Skeletal muscle satellite cell (primary cell): ENCODE measurements at regions not wholly inside any gene's neighbourhood (a gene's known extent, or its start where the extent isn't known, plus 50 kb on each side); places are given as distances from the start of the nearest gene placed in this dataset.
A peak's percentile ranks its signal among the peaks of the same experiment; 100 is the strongest.

ENCODE experiments used
- H3K27me3 ChIP-seq: 2 replicates; pipeline ENCODE4 v1.7.0; 2013; ENCODE audit warnings: low read length; ENCODE audit not compliant: control insufficient read depth, insufficient read depth
- H3K36me3 ChIP-seq: 2 replicates; pipeline ENCODE4 v1.7.0; 2013; ENCODE audit warnings: mild to moderate bottlenecking, control low read depth, low read length; ENCODE audit not compliant: insufficient read depth
- H3K4me1 ChIP-seq: 2 replicates; pipeline ENCODE4 v1.7.0; 2013; ENCODE audit warnings: low read length; ENCODE audit not compliant: control insufficient read depth, insufficient read depth
- H3K4me2 ChIP-seq: 2 replicates; pipeline ENCODE4 v1.7.0; 2013; ENCODE audit warnings: mild to moderate bottlenecking, low read length
- H3K4me3 ChIP-seq: 2 replicates; pipeline ENCODE4 v1.7.0; 2013; ENCODE audit warnings: low read length
- H3K9ac ChIP-seq: 2 replicates; pipeline ENCODE4 v1.7.0; 2013; ENCODE audit warnings: mild to moderate bottlenecking, low read depth, low read length, moderate library complexity
- H3K9me3 ChIP-seq: replicated peaks from 2 replicates; pipeline ENCODE4 v1.7.0; 2013; ENCODE audit warnings: mild to moderate bottlenecking, control low read depth, low read length

DNA sequence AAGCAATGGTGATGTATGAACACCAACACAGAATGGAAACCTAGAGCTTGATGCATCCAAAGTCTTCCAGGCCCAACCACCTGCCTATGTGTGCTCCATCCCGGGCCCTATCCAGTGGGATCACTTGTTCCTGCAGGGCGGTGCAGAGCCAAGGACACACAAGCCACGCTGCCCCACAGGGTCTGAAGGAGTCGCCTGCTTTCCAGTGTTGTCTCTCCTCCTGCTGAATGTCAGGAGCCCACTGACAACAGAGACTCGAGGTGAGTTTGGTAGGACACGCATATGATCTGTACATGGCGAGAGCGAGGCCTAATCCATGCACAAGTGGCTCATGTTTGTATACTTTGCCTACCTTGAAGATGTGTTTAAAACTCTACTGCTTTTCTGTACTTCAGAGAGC lies 70.9 kb upstream of the FHL2 start:
- Histone ChIP-seq H3K36me3 (no peaks in the 10 kb centered on the region), H3K9me3 (no peaks in the 10 kb centered on the region), H3K9ac (no peak overlapping the region), H3K27me3 (peaks cover 17% of the 10 kb centered on the region), H3K4me2 (no peak overlapping the region), H3K4me1 (no peaks in the 10 kb centered on the region), H3K4me3 (no peak overlapping the region)

DNA sequence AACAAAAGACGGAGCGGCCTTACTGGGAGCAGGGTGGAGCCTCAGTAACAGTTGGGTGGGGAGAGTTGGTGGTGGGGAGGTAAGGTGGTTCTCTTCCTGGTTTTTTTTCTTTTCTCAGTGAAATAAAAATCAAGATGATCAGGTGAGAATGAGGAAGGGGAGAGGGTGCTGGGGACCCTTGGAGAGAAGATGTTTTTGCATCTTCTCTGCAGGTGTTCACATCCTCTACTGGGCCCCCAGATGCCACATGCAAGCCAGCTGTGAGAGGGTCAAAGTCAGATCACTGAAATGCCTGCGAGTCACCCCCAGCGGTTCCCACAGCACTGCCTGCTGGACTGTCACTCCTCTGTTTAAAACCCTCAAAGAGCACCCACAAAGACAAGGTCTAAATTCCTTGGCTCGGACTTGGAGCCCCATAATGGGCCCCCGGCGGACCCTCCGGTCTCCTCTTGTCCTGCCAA lies 69.8 kb upstream of the FHL2 start:
- Histone ChIP-seq H3K4me2 (no peak overlapping the region), H3K9ac (no peak overlapping the region), H3K27me3 (peaks cover 17% of the 10 kb centered on the region), H3K4me1 (no peaks in the 10 kb centered on the region), H3K4me3 (no peak overlapping the region), H3K36me3 (no peaks in the 10 kb centered on the region), H3K9me3 (no peaks in the 10 kb centered on the region)

DNA sequence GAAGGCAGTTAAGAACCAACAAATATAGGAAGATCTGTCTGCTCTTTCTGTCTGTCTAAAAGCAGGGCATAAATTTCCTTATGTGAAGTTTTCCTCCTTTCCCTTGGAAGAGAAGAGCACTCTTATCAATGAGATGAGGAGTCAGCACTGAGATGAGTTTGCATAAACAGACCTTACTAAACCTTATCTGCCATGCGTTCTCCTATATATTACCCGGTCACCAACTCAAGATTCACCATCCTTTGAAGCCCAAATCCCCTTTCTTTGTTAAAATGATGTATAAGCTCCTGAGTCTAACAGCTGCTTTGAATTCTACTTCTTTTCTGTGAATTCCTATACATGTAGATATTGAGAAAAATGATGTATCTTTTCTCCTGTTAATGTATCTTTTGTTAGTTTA lies 65.5 kb upstream of the FHL2 start:
- no peak overlapping the region for H3K4me2 ChIP-seq
- no peak overlapping the region for H3K4me3 ChIP-seq
- H3K27me3 ChIP-seq, result peaks cover 17% of the 10 kb centered on the region
- no peaks in the 10 kb centered on the region for H3K4me1 ChIP-seq
- H3K36me3 ChIP-seq, result no peaks in the 10 kb centered on the region
- H3K9ac ChIP-seq, result no peak overlapping the region
- H3K9me3 ChIP-seq, result no peaks in the 10 kb centered on the region

DNA sequence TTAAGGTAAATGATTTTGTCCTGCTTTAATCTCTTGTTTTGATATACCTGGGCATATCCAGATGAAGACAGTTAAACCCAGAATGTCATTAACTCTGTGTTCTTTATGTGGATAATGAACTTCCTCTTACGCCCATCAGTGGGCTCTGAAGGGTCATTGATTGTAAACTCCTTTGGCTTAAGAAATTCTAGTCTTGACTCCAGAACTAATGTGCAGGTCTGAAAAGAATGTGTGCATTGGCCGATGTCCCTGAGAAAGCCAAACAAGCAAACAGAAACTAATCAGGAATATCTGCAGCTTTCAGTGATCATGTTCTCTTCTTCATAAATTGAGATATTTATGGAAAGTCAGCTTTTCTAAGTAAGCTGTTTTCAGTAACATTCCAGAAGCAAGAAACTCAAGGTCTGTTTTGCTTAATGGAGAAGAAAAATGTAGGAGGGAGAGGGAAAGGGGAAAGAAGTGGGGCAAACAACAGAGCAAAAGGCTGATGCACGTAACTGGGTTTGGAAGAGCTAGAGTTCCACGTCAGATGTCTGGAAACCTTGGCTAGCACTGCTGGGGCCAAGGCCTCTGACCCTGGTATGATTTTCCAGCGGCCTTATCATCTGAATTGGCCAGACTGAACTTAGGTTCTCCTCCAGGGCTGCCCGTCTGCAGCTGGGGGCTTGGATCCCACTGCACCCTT lies 61.3 kb upstream of the FHL2 start:
- Histone ChIP-seq H3K4me2 (no peak overlapping the region), H3K9ac (no peak overlapping the region), H3K4me3 (no peak overlapping the region), H3K27me3 (no peaks in the 10 kb centered on the region), H3K36me3 (no peaks in the 10 kb centered on the region), H3K4me1 (peaks cover 14% of the 10 kb centered on the region), H3K9me3 (no peaks in the 10 kb centered on the region)

DNA sequence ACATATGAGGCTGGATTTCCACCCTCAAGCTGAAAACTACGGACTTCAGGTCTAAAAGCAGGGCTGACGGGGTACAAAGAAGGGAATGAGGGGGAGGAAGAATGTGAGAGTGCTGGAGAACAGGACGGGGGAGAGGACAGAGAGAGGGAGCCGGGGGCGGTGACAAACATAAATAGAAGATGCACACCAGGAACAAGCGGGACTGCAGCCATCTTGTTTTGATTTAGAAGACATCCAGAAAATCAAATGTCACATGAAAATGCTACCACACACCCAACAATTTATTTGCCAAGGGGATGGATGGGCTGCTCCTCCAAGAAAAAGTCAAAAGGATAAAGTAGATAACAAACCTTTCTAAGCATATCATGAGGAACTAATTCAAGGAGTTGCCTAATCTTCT lies 59.2 kb upstream of the FHL2 start:
- Histone ChIP-seq H3K9ac (no peak overlapping the region), H3K4me1 (peaks cover 29% of the 10 kb centered on the region), H3K27me3 (no peaks in the 10 kb centered on the region), H3K4me3 (no peak overlapping the region), H3K36me3 (no peaks in the 10 kb centered on the region), H3K4me2 (no peak overlapping the region), H3K9me3 (no peaks in the 10 kb centered on the region)

DNA sequence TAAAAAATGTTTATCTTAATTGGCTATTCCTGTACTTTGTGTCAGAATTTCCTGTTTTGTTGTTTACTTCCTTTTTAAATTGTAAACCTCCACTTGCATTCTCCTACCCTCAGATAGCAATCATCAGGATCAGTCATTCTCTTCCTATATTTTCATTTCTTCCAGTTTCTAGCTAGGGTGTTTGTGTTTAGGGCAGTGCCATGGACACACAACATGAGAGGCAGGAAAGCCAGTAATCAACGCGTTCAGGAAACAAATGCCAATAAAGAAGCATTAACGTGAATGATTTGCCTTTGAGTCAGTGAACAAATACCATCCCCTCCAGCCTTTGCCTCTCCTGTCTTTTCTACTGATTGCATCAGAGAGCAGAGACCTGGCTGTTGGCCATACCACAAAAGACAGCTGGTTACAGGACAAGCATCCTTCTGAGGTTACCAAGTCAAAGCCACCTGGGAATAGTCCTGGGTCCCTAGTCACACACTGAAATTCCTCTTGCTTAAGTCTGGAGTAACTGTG lies 56.7 kb upstream of the FHL2 start:
- Histone ChIP-seq H3K9me3 (no peaks in the 10 kb centered on the region), H3K4me3 (no peak overlapping the region), H3K4me1 (peaks cover 29% of the 10 kb centered on the region), H3K27me3 (no peaks in the 10 kb centered on the region), H3K36me3 (no peaks in the 10 kb centered on the region), H3K4me2 (peak overlapping the region; percentile 50), H3K9ac (peak overlapping the region; percentile 73)

DNA sequence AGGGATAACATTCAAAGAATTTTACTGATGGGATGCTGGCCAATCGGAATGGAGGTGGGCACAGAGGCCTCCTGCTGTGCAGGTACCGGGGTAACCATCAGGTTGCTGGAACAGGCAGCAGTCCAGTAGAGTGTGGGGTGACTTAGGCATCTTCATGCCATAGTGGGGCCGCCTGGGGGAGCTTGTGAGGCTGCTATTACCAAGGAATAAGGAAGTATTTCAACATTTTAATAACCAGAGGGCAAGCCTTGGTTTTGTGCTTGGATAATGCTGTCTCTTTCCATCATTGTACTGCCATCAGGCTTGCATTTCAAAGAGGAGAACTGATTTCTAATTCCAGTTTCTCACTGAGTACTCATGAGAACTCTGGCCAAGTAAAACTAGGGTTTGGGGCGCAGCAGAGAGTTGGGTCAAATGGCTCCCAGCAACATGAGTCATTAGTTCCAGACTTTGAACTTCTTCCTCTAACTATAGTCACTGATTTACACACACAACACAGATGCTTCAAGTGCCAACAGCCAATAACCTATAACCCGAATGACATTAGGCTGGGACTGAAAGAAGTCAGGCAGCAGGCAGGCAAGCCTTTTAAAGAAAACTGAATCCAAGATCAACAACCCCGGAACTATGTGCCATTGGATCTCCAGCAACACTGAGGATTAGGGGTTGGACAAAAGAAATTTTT lies 56.1 kb upstream of the FHL2 start:
- no peaks in the 10 kb centered on the region for H3K9me3 ChIP-seq
- peak overlapping the region; percentile 73 for H3K9ac ChIP-seq
- peaks cover 29% of the 10 kb centered on the region for H3K4me1 ChIP-seq
- no peaks in the 10 kb centered on the region for H3K27me3 ChIP-seq
- no peaks in the 10 kb centered on the region for H3K36me3 ChIP-seq
- H3K4me3 ChIP-seq, result peak overlapping the region; percentile 19
- peak overlapping the region; percentile 50 for H3K4me2 ChIP-seq

DNA sequence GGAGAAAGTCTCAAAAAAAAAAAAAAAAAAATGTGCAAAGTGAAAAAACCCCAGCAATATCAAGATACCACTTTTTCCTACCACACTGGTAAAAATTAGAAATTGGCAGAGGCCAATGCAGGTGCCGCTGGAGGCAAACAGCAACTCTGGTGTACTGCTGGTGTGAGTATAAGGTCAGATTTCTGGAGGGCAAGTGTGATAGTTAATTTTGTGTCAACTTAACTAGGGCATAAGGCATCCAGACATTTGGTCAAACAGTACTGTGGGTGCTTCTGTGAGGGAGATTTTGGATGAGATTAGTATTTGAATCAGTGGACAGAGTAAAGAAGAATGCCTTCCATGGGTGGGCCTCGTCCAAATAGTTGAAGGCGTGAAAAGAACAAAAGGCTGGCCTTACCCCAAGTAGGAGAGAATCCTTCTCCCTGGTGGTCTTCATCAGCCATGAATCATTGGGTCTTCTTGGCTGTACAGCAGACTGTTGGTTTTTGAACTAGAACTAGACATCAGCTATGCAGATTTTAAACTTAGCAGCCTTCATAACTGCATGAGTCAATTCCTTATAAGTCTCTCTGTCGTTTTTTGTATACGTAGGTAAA lies 52.8 kb upstream of the FHL2 start:
- no peaks in the 10 kb centered on the region for H3K36me3 ChIP-seq
- no peak overlapping the region for H3K9ac ChIP-seq

DNA sequence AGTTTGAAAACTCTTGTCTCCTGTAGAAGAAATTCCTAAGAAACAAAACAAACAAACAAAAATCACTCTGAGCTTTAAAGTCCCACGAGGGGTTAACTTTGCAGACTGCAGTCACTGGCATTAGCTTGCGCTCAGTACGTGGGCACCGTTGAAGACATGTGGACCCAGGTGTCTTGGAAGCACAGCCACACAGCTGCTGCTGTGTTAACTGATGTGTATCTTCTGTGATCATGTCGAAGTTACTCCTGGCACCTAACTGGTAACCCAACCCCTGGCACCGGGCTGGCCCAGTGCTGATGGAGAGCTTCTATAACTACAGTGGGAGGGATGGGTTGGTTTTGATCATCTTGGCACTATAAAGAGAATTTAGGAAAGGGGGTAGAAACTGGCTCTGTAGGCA lies 51.6 kb upstream of the FHL2 start:
- Histone ChIP-seq H3K36me3 (no peaks in the 10 kb centered on the region), H3K27me3 (no peaks in the 10 kb centered on the region), H3K4me1 (peaks cover 33% of the 10 kb centered on the region), H3K4me2 (no peak overlapping the region), H3K9ac (no peak overlapping the region), H3K9me3 (no peaks in the 10 kb centered on the region), H3K4me3 (no peak overlapping the region)

More for the DNA sequence above, 52.8 kb upstream of the FHL2 start:
- H3K9me3 ChIP-seq, result no peaks in the 10 kb centered on the region
- H3K4me1 ChIP-seq, result peaks cover 43% of the 10 kb centered on the region
- H3K4me3 ChIP-seq, result no peak overlapping the region
- no peaks in the 10 kb centered on the region for H3K27me3 ChIP-seq
- H3K4me2 ChIP-seq, result no peak overlapping the region

DNA sequence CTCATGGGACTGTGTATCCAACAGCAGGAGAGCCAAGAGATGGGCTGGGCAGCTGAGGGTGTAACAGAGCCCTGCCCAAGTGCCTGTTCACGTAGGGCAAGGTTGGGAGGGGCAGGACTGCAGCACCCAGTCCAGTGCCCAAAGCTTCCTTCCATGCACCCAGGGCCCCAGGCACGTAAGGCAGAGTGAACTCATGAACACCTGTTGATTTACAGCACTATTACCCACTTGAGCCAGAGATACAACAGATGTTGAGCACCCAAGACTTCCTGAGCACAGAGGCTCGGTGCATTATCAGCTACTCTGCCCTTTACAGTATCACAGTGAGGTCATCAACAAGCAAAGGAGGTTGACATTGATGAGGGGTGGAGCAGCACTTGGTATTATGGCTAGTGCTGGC lies 50.2 kb upstream of the FHL2 start:
- H3K9ac ChIP-seq, result no peak overlapping the region
- peaks cover 19% of the 10 kb centered on the region for H3K4me1 ChIP-seq
- no peaks in the 10 kb centered on the region for H3K9me3 ChIP-seq
- H3K4me3 ChIP-seq, result no peak overlapping the region
- H3K4me2 ChIP-seq, result no peak overlapping the region
- H3K27me3 ChIP-seq, result no peaks in the 10 kb centered on the region
- no peaks in the 10 kb centered on the region for H3K36me3 ChIP-seq
